Spleen (tissue), 7 donors: ENCODE measurements at regions not wholly inside any gene's neighbourhood (a gene's known extent, or its start where the extent isn't known, plus 50 kb on each side); places are given as distances from the start of the nearest gene placed in this dataset.

Experiments used
- CTCF ChIP-seq, 11 experiments: fragments of 200-600 bp in 7 of 11; fragments of 450-650 bp in 4 of 11; sonication (generic) in 4 of 11; IDR thresholded peaks in 8 of 11; conservative IDR thresholded peaks in 3 of 11; 1 replicate in 7 of 11; 2 replicates in 4 of 11; pipeline versions ENCODE4 v1.4.0 to v1.8.0; 2016 to 2021; ENCODE audit warnings: antibody characterized with exemption in 11 of 11, inconsistent platforms in 4 of 11, mild to moderate bottlenecking in 1 of 11
- POLR2A ChIP-seq, 3 donors: fragments of 450-650 bp; IDR thresholded peaks; one replicate each; pipeline ENCODE4 v1.5.1; 2017; ENCODE audit warnings: antibody characterized with exemption in 3 of 3, mild to moderate bottlenecking in 1 of 3
- POLR2AphosphoS5 ChIP-seq, 3 donors: sonication (generic); formaldehyde crosslinking; IDR thresholded peaks; one replicate each; pipeline ENCODE4 v1.5.1; 2017; ENCODE audit warnings: antibody characterized with exemption in 3 of 3
- donor health status: DM: no; HTN: no; CAD: no; lungs with moderate emphysema.
- donor health status: DM: no; HTN: no; CAD: no.
- donor health status: DM: no; HTN: no; CAD: no.

DNA sequence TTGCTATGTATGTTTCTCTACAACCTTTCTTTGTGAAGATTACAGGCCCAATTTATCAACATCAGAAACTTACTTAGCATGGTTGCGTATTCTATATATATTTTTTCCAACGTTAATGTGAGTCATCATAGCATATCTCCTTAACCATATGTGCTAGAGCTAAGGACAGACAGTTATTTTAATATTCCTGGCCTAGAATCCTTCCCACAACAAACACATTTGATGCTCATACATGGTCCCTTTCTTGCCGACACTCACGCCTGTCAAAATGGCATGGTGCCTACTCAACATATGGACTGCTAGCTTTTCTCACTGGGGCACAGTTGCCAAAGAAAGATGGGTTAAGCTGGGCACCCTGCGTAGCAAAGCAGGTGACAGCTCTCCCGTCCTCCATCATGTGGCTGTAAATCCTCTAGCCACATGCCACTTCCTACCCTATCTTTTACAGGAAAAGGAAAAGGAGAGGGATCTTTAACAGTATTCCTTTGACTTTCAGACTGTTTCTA lies 75.2 kb upstream of the GALNT5 start:
- TF ChIP-seq POLR2A (IDR thresholded peaks at IDR 0.05) (no peak), CTCF (IDR thresholded peaks at IDR 0.05 in 8 of 11, conservative IDR thresholded peaks at IDR 0.05 in 3 of 11) (no peak), POLR2AphosphoS5 (IDR thresholded peaks at IDR 0.05) (no peak)
